T1000 (cell line): ENCODE measurements at regions not wholly inside any gene's neighbourhood (a gene's known extent, or its start where the extent isn't known, plus 50 kb on each side); places are given as distances from the start of the nearest gene placed in this dataset.
"Not testable (repeated sequence)": the region's sequence is repeated elsewhere in the genome, so short reads cannot be mapped to it uniquely, and the experiment has no call there.

ENCODE experiments used
- DNase-seq: peaks from one replicate; lab custom pipeline; 2025; ENCODE audit warnings: mixed read lengths; lab: John Stamatoyannopoulos, UW

DNA sequence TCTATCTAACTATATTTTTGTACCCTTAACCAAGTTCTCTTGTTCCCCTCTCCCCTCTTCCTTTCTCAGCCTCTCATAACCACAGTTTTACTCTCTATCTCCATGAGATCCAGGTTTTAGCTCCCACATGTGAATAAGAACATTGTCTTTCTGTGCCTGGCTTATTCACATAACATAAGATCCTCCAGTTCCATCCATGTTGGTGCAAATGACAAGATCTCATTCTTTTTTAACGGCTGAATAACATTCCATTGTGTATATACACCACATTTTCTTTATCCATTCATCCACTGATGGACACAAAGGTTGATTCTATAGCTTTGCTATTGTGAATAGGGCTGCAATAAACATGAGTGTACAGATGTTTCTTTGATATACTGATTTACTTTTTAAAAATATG is 83.9 kb upstream of the TMEM178A start:
- no peak for DNase-seq

DNA sequence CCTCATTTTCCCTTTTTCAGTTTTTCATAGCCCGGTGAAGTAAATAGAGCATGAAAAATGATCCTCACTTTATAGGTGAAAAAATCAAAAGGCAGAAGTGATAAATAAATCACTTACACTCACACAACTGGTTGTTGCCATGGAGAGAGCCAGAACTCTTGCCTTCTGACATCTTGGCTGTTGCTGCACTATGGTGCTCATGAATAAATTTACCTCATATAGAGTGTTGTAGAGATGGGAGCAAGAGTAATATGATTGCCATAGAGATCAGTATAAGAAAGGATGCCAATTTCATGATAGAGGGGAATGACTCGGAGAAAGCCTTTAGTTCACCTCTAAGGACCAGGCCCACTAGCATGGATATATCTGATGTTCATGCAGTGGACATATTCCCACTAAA is 82.5 kb upstream of the TMEM178A start:
- no peak for DNase-seq

DNA sequence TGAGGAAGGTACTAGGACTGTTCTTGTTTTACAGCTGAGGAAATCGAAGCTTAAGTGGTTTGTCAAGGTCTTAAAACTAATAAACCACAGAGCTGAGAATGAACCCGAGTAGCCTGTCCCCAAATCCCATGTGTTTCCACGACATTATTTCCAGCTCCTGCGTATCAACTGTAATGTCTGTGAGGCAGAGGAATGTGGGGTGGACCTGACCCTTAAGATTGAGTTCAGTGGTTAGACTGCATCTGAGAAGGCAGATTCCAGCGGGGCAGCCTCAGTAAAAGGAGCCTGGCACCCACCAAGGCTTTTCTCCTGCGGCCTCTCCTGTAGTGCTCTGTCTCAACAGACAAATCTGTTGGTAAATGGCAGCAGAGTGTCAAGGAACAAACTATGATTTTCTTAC is 81.9 kb upstream of the TMEM178A start:
- DNase-seq = no peak

DNA sequence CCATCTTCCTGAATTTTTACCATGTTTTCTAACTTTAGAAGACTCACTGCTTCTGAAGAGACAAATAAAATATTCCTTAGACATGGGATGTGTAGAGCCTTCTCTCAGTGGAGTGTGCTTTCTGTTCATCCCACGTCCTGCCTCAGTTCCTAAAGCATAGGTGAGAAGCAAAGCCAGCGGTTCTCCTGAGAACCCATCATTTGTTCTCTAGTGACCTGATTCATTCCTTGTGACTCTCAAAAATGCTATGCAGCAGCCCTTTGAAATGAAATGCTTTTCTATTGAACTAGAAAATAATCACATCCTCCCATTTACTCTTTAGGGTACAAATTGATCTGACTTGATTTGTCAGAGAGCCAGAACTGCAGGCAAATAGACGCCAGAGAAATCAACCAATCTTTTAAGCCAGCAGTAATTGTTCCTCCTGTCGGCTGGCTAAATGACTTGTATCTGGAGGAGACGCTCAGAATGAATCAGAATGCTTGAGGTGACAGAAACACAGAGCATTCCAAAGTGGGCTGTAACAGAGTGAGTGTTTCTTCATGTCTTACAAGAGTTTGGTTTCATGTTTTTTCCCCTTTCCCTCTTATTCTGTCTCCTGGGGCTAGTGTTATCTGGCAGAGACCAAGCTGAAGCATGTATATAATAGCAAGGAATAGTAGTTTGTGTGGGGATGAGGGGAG is 81.3 kb upstream of the TMEM178A start:
- no peak for DNase-seq

DNA sequence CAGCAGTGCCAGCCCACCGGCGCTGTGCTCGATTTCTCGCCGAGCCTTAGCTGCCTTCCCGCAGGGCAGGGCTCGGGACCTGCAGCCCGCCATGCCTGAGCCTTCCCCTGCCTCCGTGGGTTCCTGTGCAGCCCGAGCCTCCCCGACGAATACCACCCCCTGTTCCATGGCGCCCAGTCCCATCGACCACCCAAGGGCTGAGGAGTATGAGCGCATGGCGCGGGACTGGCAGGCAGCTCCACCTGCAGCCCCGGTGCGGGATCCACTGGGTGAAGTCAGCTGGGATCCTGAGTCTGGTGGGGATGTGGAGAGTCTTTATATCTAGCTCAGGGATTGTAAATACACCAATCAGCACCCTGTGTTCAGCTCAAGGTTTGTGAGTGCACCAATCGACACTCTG is 80.2 kb upstream of the TMEM178A start:
- not testable (repeated sequence) for DNase-seq

DNA sequence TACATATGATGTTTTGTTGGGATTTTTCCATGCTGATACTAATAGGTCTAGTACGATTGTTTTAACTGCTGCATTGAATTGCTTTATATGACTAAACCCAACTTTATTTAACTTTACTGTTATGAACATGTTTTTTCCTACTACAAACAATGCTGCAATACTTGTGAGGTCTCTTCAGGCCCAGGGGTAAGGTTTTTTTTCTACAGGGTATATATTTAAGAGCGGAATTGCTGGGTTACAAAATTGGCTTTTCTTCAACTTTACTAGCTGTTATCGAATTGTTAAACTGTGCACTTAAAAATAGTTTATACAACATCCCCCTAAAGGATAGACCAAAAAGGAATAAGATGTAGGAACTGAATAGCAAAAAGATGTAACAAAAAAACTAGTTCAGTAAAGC is 78.5 kb upstream of the TMEM178A start:
- no peak for DNase-seq

DNA sequence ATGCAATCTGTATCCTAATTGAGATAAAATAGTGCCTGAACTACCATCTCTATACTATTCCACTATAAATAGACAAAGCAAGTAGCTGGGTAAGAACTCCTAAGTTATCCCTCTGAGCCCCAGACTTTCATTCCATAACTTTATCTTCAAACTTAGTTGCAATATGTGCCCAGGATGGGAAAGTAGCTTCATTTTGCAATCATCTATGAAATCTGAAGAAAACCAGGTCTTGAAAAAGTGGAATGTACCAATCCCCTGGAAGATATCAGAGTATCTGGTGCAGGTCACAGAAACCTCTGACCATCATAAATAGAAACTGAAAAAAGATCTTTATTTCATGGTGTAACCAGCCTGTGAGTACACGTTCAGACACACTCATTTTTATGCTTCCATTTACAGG is 78.1 kb upstream of the TMEM178A start:
- DNase-seq = no peak

DNA sequence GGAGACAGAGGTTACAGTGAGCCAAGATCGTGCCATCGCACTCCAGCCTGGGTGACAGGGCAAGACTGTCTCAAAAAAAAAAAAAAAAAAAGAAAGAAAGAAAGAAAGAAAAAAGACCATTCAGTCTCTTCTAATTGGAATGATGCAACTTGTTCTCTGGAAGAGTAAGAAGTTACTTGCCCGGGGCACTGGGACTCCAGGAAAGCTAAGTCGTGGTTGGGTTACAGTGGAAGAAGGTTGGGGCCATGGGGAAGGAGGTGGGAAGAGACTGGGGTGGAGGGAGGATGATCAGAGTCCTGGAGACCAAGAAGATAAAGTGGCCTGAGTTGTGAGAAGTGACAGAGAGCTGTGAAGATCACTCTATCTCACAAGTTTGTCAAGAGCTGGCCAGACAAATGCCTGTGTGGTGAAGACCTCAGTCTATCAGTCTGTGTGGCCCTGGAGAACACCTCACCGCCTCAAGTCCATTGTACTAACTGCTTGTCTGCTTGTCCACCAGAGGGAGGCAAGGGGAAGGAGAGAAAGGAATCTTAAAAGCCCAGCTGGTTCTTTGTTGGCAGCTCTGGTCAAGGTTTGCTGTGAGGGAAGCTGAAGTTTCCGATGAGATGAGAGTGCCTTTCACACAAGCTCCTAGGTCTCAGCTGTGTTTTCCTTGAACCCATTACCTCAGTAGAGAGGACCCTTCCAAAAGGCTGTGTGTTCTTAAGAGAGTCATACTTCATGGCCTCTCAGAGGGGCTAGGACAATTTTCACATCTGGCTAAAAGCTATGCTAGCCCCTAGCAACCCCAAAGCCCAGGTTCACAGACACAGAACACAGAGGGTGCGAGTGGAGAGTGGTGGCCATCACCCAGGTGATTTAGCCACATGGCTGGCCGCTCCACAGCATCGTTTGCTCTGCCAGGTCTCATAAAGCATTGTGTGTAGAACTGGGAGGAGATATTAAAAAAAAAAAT is 72.0 kb upstream of the TMEM178A start:
- DNase-seq = no peak

DNA sequence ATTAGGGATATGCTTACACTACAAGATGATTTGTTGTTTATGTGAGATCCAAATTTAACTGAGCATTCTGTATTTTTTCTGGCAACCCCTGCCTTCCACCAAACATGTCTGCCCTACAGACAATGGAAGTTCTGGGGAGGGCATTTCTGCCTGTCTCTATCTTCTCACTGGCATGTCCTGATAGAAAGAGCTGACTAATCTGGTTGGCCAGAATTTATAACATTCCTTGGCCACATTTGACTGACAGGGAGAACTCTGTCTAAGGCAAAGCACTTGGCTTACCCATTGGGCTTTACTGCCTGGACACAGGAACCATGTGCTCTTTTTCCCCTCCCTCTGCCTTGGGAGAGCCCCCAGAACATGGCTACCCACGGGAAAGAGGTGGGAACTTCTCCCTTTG is 70.6 kb upstream of the TMEM178A start:
- no peak for DNase-seq

DNA sequence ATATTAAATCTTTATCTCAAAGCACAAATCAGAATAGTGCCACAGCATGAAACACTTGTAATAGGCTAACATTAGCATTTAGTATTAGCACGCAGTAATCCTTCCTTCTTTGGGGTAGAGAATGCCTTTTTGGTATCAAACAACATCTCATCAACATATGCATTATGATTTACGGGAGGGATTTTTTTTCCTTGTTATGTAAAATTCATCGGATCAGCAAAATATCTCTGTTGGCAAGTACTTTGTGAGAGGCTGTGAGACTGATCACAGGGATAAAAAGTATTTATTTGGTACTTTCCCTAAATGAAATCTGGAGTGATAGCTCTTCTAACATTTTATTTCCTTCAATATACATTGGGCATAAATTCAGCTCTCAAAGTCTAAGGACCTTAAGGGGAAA is 68.4 kb upstream of the TMEM178A start:
- DNase-seq = no peak

DNA sequence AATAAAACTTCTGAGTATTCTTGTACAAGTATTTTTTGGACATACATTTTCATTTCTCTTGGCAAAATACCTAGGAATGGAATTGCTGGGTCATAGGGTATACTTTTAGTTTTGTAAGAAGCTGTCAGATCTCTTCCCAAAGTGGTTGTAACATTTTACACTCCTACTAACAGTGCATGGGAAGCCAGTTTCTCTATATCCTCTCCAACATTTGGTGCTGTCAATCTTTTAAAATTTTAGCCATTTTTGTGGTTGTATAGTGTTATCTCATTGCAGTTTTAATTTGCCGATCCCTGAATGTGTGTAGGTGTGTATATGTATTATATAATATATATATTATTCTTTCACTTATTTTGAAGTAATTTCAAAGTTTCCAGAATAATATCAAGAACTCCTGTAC is 63.1 kb upstream of the TMEM178A start:
- no peak for DNase-seq

DNA sequence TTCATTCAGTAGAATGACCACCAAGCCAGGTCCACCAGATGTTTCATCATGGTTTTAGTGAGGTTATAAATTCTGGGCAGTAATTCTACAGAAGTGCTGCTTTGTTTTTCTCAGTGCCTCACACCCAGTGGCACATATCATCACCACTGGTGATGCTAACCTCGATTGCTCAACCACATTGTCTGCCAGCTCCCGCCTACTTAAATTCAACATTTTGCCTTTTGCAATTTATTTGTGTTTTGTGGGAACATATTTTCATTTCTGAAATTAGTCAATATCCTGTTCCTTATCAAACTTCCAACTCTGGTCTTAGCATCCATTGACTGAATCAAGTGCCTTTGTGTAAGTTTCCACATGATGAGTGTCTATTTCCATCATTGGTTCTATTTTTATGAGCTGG is 62.3 kb upstream of the TMEM178A start:
- DNase-seq = no peak

DNA sequence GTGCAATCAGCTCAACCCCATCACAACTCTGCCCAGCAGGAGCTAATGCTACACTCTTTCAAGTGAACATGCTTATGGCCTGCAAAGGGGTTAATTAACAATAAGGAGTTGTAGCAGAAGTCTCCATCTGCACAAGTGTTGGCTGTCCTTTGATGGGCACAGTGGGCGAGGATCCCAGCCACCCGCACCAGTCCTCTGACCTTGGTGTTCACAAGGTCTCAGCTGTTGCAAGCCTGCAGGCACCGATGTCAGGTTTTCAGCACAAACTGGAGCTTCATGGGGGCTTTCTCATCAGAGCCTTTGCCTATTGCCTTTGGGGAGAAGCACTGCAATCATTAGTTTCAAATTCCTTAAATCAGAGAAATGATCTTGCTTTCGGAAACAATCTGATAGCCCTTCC is 60.9 kb upstream of the TMEM178A start:
- DNase-seq = no peak

DNA sequence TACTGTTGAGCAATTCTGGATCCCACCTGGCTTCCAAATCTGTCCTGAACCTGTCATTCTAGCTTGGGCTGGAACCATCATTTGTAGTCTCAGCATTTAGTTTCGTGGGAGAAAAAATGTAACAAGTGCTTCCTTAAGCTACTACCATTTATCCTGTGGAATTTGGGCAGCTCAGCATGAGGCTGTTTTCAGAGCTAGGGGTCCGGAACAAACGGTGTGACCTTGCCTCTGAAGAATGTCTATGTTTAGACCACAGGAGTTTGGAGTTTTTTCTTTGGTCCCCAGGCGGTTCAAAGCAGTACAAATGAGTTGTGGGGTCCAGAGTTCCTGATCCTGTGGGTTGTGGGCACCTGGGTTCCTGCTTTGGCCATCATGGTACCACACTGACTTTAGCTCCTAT is 59.1 kb upstream of the TMEM178A start:
- no peak for DNase-seq

DNA sequence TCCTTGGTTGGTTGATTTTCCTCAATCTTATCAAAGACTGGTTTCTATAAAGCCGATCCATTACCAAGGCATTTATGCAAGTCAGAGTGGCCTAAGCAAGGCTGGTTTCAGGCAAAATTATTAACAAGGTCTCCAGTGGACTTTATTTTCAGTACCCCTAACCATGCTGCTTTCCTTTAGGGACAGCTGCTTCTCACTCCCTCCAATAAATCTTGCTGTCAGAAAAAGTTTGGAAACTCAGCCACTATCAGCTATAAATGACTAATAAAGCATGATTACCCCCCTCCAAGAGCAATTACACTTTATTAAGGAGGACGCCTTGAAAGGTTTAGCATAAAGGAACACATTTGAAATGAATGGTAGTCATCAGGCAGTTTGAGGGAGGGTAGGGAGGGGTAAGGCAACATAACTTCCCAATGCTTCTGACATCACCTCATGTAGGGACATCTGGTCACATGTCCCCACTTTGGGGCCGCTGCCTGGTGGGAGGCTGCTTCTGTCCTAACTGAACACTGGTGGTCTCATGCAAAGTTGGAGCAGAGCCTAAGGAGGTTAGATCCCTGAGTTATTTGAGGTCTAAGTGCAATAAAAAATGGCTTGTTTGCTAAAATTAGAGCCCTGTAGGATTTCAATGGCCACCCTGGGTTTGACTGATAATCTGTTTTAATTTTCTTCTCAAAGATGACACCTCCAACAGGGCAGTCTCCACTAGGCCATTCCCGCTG is 58.0 kb upstream of the TMEM178A start:
- DNase-seq = no peak

DNA sequence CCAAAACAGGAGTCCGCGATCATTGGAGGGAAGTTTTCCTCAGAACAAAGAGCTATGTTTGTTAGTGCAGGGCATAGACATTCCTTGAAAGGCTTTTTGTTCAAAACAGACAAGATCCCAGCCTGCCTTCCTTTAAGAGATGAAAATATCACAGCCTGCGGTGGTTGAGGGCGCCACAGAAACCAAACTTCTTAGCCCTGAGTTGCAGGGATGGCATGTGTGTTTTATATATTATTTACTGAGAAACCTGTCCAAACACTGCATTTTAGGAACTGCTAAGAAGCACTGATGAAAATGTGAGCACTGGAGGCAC is 57.5 kb upstream of the TMEM178A start:
- no peak for DNase-seq

DNA sequence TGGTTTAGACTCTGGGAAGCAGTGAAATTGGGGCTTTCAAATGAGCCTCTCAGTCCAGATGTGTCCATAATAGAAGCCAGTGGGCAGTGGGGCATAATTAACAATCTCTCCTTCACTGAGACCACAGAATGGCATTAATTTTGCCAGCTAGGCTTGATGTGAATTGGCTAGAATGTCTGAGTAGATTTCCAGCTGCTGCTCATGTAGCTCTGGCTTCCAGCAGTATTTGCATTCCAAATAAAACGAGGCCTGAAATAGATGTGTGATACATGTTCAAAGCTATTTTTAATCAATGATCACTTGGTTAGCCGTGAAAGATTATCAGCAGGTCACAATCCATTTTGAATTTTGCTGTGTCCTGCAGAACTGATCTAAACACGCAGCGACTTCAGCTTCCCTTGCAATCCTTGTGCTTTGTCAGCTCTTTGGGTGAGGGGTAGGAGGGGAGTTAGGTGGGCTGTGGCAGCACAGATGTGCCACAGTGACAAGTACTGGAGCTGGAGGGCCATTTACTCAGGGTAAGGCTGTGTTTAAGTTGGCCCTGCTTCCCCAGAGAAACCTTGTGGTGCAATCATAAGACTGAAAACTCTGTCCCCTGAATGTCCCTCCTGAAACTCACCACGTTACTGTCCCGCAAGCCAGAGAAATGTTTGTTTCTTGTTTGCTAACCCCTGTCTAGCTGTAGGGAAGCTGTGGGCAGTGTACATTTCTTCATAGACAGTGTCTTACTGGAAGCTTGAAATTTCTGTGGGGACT is 56.9 kb upstream of the TMEM178A start:
- DNase-seq = no peak

DNA sequence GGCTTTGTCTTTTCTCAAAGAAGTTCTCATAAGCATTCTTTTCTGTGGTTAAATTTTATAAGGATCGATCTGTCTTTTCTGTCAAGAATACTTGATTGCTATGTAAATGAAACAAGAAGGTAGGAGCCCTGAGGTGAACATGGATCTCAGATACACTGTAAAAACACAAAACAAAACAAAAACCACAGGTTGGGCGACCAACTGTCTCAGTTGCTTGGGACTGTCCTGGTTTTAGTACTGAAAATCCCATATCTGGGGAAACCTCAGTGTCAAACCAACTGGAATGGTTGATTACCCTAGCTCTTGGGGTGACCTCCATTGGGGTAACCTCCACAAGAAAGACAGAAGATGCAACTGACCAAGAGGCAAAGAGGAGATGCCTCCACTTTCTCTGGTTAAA is 55.8 kb upstream of the TMEM178A start:
- no peak for DNase-seq

DNA sequence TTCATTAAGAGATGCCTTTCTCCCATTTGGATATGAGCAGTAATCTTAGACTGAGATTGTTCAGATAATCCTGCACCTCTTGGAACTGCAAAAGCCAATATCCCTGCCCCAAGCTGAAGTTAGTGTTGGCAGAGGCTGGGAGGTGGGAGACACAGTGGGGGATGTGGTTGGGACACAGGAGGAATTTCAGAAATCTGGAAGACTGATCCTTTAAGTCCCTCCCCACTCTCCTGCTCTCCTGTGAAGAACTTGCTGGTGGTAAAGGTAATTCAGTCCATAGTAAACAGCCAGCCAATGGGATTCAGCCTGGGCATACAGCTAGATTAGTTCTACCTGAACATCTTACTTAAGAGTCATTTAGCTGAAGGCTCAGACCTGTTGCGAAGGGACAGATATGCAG is 50.0 kb upstream of the TMEM178A start:
- no peak for DNase-seq
